RWPE1 (cell line): ENCODE measurements at regions not wholly inside any gene's neighbourhood (a gene's known extent, or its start where the extent isn't known, plus 50 kb on each side); places are given as distances from the start of the nearest gene placed in this dataset.

Source experiments
- CTCF ChIA-PET: fragments of 350-600 bp; sonication (Branson Sonifier 250); formaldehyde crosslinking; extraction: SDS; loops from one replicate; lab custom pipeline; 2021; lab: Yijun Ruan, JAX
- POLR2A ChIA-PET: fragments of 400-600 bp; formaldehyde crosslinking; extraction: SDS; loops from one replicate; lab custom pipeline; 2020; ENCODE audit warnings: antibody characterized with exemption; ENCODE audit not compliant: low non-redundant PET; lab: Yijun Ruan, JAX
- DNase-seq: peaks from one replicate; pipeline ENCODE4 v3.0.0; 2012; ENCODE audit warnings: low spot score
- H3K27ac ChIP-seq: fragments of 450-650 bp; 2 replicates; pipeline ENCODE4 v1.5.1; 2017
- CTCF ChIP-seq: fragments of 450-650 bp; conservative IDR thresholded peaks from 2 replicates; pipeline ENCODE4 v1.5.1; 2017; ENCODE audit warnings: low read depth, mild to moderate bottlenecking

- ChIA-PET POLR2A (no interaction called here), CTCF (interaction anchor here (0.6 kb wide), 2 partner anchors 26 to 49 kb away, joined by 3 read pairs; no protein-coding TSS in a partner anchor)
- DNase-seq = no peak
These were observed 233.4 kb upstream of the ITGA1 start for GRCh38 chr5:52554293-52554692.

GRCh38 chr5:52560366-52560765, 227.3 kb upstream of the ITGA1 start:
- CTCF ChIA-PET = interaction anchor here (0.6 to 0.7 kb wide), 3 partner anchors 100 to 467 kb away, joined by 3 to 7 read pairs (median 4); no protein-coding TSS in a partner anchor
- DNase-seq = peak; percentile 20
- POLR2A ChIA-PET = no interaction called here
- TF ChIP-seq CTCF = no peak
- H3K27ac ChIP-seq = no peak overlapping the region

More at GRCh38 chr5:52554293-52554692, 233.4 kb upstream of the ITGA1 start:
- no peak overlapping the region for H3K27ac ChIP-seq
- no peak for TF ChIP-seq CTCF

GRCh38 chr5:52562473-52562872, 225.2 kb upstream of the ITGA1 start:
- no peak overlapping the region for H3K27ac ChIP-seq
- ChIA-PET POLR2A (no interaction called here), CTCF (interaction anchor here (0.7 kb wide), 1 partner anchor 375 kb away, joined by 4 read pairs; no protein-coding TSS in a partner anchor)
- no peak for TF ChIP-seq CTCF
- DNase-seq = no peak

GRCh38 chr5:52564587-52564986, 223.1 kb upstream of the ITGA1 start:
- CTCF ChIA-PET = no interaction called here
- TF ChIP-seq CTCF = no peak
- H3K27ac ChIP-seq = no peak overlapping the region
- no peak for DNase-seq
- POLR2A ChIA-PET = no interaction called here

- POLR2A ChIA-PET = no interaction called here
These were observed 210.2 kb upstream of the ITGA1 start for GRCh38 chr5:52577546-52577945.

GRCh38 chr5:52579391-52579790, 208.3 kb upstream of the ITGA1 start:
- POLR2A ChIA-PET = no interaction called here
- no peak overlapping the region for H3K27ac ChIP-seq
- CTCF ChIA-PET = no interaction called here
- DNase-seq = peak; percentile 30
- TF ChIP-seq CTCF = no peak

More at GRCh38 chr5:52577546-52577945, 210.2 kb upstream of the ITGA1 start:
- TF ChIP-seq CTCF = no peak
- no peak overlapping the region for H3K27ac ChIP-seq
- CTCF ChIA-PET = interaction anchor here (0.8 kb wide), 1 partner anchor 956 kb away, joined by 6 read pairs; no protein-coding TSS in a partner anchor
- DNase-seq = no peak
